ENCODE measurements at regions not wholly inside any gene's neighbourhood (a gene's known extent, or its start where the extent isn't known, plus 50 kb on each side); places are given as distances from the start of the nearest gene placed in this dataset.

GRCh38 chr4:66840178-66840577, 705.1 kb downstream of the CENPC start:
- Histone ChIP-seq H3K9me3 (ENCODE audit: control insufficient read depth, insufficient read depth, low read length) (no peaks in the 10 kb centered on the region), H3K4me1 (ENCODE audit: control insufficient read depth, low read length) (no peaks in the 10 kb centered on the region), H4K20me1 (ENCODE audit: control insufficient read depth, insufficient read depth, low read depth, low read length) (no peaks in the 10 kb centered on the region), H3K9me2 (replicated peaks; ENCODE audit: control insufficient read depth, low read length) (no peaks in the 10 kb centered on the region), H3K79me2 (ENCODE audit: control insufficient read depth, low read length) (no peaks in the 10 kb centered on the region), H3K4me2 (ENCODE audit: low read length) (no peak overlapping the region), H3K27ac (ENCODE audit: low read depth, low read length) (no peak overlapping the region), H3F3A (ENCODE audit: control insufficient read depth, insufficient read depth) (no peaks in the 10 kb centered on the region), H3K4me3 (ENCODE audit: low read length) (no peak overlapping the region), H3K36me3 (ENCODE audit: control insufficient read depth, low read length) (no peaks in the 10 kb centered on the region), H3K27me3 (ENCODE audit: control insufficient read depth, low read length) (no peaks in the 10 kb centered on the region)
- TF ChIP-seq CTCF (IDR thresholded peaks at IDR 0.05; ENCODE audit: low read depth, low read length, poor library complexity, severe bottlenecking) = no peak
- no peak for TF ChIP-seq EZH2phosphoT487 (IDR thresholded peaks at IDR 0.05; ENCODE audit: borderline replicate concordance, low read length)

GRCh38 chr4:66837279-66837922, 707.9 kb downstream of the CENPC start:
- TF ChIP-seq CTCF (IDR thresholded peaks at IDR 0.05; ENCODE audit: low read depth, low read length, poor library complexity, severe bottlenecking) (no peak), EZH2phosphoT487 (IDR thresholded peaks at IDR 0.05; ENCODE audit: borderline replicate concordance, low read length) (no peak)
- H3K27ac ChIP-seq (ENCODE audit: low read depth, low read length) = no peak overlapping the region
- H3K36me3 ChIP-seq (ENCODE audit: control insufficient read depth, low read length) = no peaks in the 10 kb centered on the region
- no peaks in the 10 kb centered on the region for H3F3A ChIP-seq (ENCODE audit: control insufficient read depth, insufficient read depth)
- H3K4me2 ChIP-seq (ENCODE audit: low read length) = no peak overlapping the region
- H3K9me2 ChIP-seq (replicated peaks; ENCODE audit: control insufficient read depth, low read length) = no peaks in the 10 kb centered on the region
- H4K20me1 ChIP-seq (ENCODE audit: control insufficient read depth, insufficient read depth, low read depth, low read length) = no peaks in the 10 kb centered on the region
- H3K9me3 ChIP-seq (ENCODE audit: control insufficient read depth, insufficient read depth, low read length) = no peaks in the 10 kb centered on the region
- H3K79me2 ChIP-seq (ENCODE audit: control insufficient read depth, low read length) = no peaks in the 10 kb centered on the region
- no peaks in the 10 kb centered on the region for H3K27me3 ChIP-seq (ENCODE audit: control insufficient read depth, low read length)
- no peaks in the 10 kb centered on the region for H3K4me1 ChIP-seq (ENCODE audit: control insufficient read depth, low read length)
- H3K4me3 ChIP-seq (ENCODE audit: low read length) = no peak overlapping the region

GRCh38 chr4:66829310-66829709, 716.0 kb downstream of the CENPC start:
- no peak for TF ChIP-seq EZH2phosphoT487 (IDR thresholded peaks at IDR 0.05; ENCODE audit: borderline replicate concordance, low read length)
- TF ChIP-seq CTCF (IDR thresholded peaks at IDR 0.05; ENCODE audit: low read depth, low read length, poor library complexity, severe bottlenecking) = no peak
- Histone ChIP-seq H3K79me2 (ENCODE audit: control insufficient read depth, low read length) (no peaks in the 10 kb centered on the region), H3K36me3 (ENCODE audit: control insufficient read depth, low read length) (no peaks in the 10 kb centered on the region), H4K20me1 (ENCODE audit: control insufficient read depth, insufficient read depth, low read depth, low read length) (no peaks in the 10 kb centered on the region), H3K4me2 (ENCODE audit: low read length) (no peak overlapping the region), H3F3A (ENCODE audit: control insufficient read depth, insufficient read depth) (no peaks in the 10 kb centered on the region), H3K27ac (ENCODE audit: low read depth, low read length) (no peak overlapping the region), H3K9me2 (replicated peaks; ENCODE audit: control insufficient read depth, low read length) (no peaks in the 10 kb centered on the region), H3K9me3 (ENCODE audit: control insufficient read depth, insufficient read depth, low read length) (no peaks in the 10 kb centered on the region), H3K4me1 (ENCODE audit: control insufficient read depth, low read length) (no peaks in the 10 kb centered on the region), H3K4me3 (ENCODE audit: low read length) (no peak overlapping the region), H3K27me3 (ENCODE audit: control insufficient read depth, low read length) (no peaks in the 10 kb centered on the region)
